Erythroblast (primary cell): ENCODE measurements at regions not wholly inside any gene's neighbourhood (a gene's known extent, or its start where the extent isn't known, plus 50 kb on each side); places are given as distances from the start of the nearest gene placed in this dataset.
"Not testable (repeated sequence)": the region's sequence is repeated elsewhere in the genome, so short reads cannot be mapped to it uniquely, and the experiment has no call there.

Source experiments
- DNase-seq, 2 experiments: peaks; one replicate each; lab custom pipeline; 2025; lab: John Stamatoyannopoulos, UW
- GATA1 ChIP-seq: IDR thresholded peaks from 2 replicates; pipeline ENCODE4 v1.6.1; 2011; ENCODE audit warnings: low read depth, mild to moderate bottlenecking, control low read depth, low read length, moderate library complexity
- POLR2A ChIP-seq: IDR thresholded peaks from 2 replicates; pipeline ENCODE4 v1.6.1; 2011; ENCODE audit warnings: mild to moderate bottlenecking, low read length

GRCh38 chr4:105061136-105061696 lies 85.5 kb upstream of the TET2 start:
- DNase-seq: peak; percentile 4 to 40
- TF ChIP-seq GATA1 (no peak), POLR2A (no peak)

GRCh38 chr4:105061731-105062130 lies 84.9 kb upstream of the TET2 start:
- no peak for DNase-seq
- no peak for TF ChIP-seq POLR2A
- TF ChIP-seq GATA1: no peak

GRCh38 chr4:105066401-105066800 lies 80.3 kb upstream of the TET2 start:
- TF ChIP-seq GATA1 (no peak), POLR2A (no peak)
- DNase-seq: no peak

- DNase-seq: no peak
Measured at GRCh38 chr4:105067431-105067830, 79.2 kb upstream of the TET2 start.

GRCh38 chr4:105067946-105068345 lies 78.7 kb upstream of the TET2 start:
- DNase-seq: no peak
- TF ChIP-seq GATA1: no peak

More at GRCh38 chr4:105067431-105067830, 79.2 kb upstream of the TET2 start:
- TF ChIP-seq POLR2A: no peak
- no peak for TF ChIP-seq GATA1

- no peak for TF ChIP-seq GATA1
- TF ChIP-seq POLR2A: no peak
- DNase-seq: no peak
Measured at GRCh38 chr4:105068516-105068915, 78.2 kb upstream of the TET2 start.

- not testable (repeated sequence) for DNase-seq
Measured at GRCh38 chr4:105072095-105072494, 74.6 kb upstream of the TET2 start.

GRCh38 chr4:105074097-105074496 lies 72.6 kb upstream of the TET2 start:
- DNase-seq: no peak
- TF ChIP-seq POLR2A (no peak), GATA1 (no peak)

GRCh38 chr4:105075045-105075444 lies 71.6 kb upstream of the TET2 start:
- no peak for DNase-seq
- no peak for TF ChIP-seq POLR2A
- no peak for TF ChIP-seq GATA1

- no peak for TF ChIP-seq GATA1
- no peak for DNase-seq
Measured at GRCh38 chr4:105088110-105088879, 58.4 kb upstream of the TET2 start.

- TF ChIP-seq GATA1 (no peak), POLR2A (no peak)
- DNase-seq: no peak
Measured at GRCh38 chr4:105092356-105092755, 54.3 kb upstream of the TET2 start.

- TF ChIP-seq GATA1 (no peak), POLR2A (no peak)
- DNase-seq: no peak
Measured at GRCh38 chr4:105092768-105093167, 53.9 kb upstream of the TET2 start.

GRCh38 chr4:105093975-105094374 lies 52.7 kb upstream of the TET2 start:
- TF ChIP-seq GATA1 (no peak), POLR2A (no peak)
- no peak for DNase-seq
